ENCODE measurements at regions not wholly inside any gene's neighbourhood (a gene's known extent, or its start where the extent isn't known, plus 50 kb on each side); places are given as distances from the start of the nearest gene placed in this dataset.

- DNase-seq (ENCODE audit: low spot score) = no peak
Measured at GRCh38 chr2:6626401-6627012, 239.2 kb downstream of the CMPK2 start.

- no peak for DNase-seq (ENCODE audit: low spot score)
Measured at GRCh38 chr2:6627316-6627715, 238.4 kb downstream of the CMPK2 start.

- no peak for DNase-seq (ENCODE audit: low spot score)
Measured at GRCh38 chr2:6630209-6630608, 235.5 kb downstream of the CMPK2 start.

GRCh38 chr2:6635296-6635695 is 230.4 kb downstream of the CMPK2 start:
- no peak for DNase-seq (ENCODE audit: low spot score)

- no peak for DNase-seq (ENCODE audit: low spot score)
Measured at GRCh38 chr2:6637330-6637729, 228.4 kb downstream of the CMPK2 start.

- no peak for DNase-seq (ENCODE audit: low spot score)
Measured at GRCh38 chr2:6639929-6640620, 225.6 kb downstream of the CMPK2 start.

GRCh38 chr2:6640621-6641015 is 225.1 kb downstream of the CMPK2 start:
- DNase-seq (ENCODE audit: low spot score) = no peak

- no peak for DNase-seq (ENCODE audit: low spot score)
Measured at GRCh38 chr2:6641956-6642355, 223.8 kb downstream of the CMPK2 start.

GRCh38 chr2:6644261-6644660 is 221.4 kb downstream of the CMPK2 start:
- DNase-seq (ENCODE audit: low spot score) = no peak

- DNase-seq (ENCODE audit: low spot score) = no peak
Measured at GRCh38 chr2:6645004-6645403, 220.7 kb downstream of the CMPK2 start.

GRCh38 chr2:6645672-6646071 is 220.0 kb downstream of the CMPK2 start:
- no peak for DNase-seq (ENCODE audit: low spot score)

- no peak for DNase-seq (ENCODE audit: low spot score)
Measured at GRCh38 chr2:6647046-6647445, 218.7 kb downstream of the CMPK2 start.

GRCh38 chr2:6648596-6649247 is 217.0 kb downstream of the CMPK2 start:
- no peak for DNase-seq (ENCODE audit: low spot score)

GRCh38 chr2:6650311-6650710 is 215.4 kb downstream of the CMPK2 start:
- no peak for DNase-seq (ENCODE audit: low spot score)

- no peak for DNase-seq (ENCODE audit: low spot score)
Measured at GRCh38 chr2:6652251-6652650, 213.5 kb downstream of the CMPK2 start.

GRCh38 chr2:6653281-6653750 is 212.4 kb downstream of the CMPK2 start:
- no peak for DNase-seq (ENCODE audit: low spot score)

GRCh38 chr2:6654279-6654678 is 211.4 kb downstream of the CMPK2 start:
- no peak for DNase-seq (ENCODE audit: low spot score)

GRCh38 chr2:6656633-6657032 is 209.1 kb downstream of the CMPK2 start:
- DNase-seq (ENCODE audit: low spot score) = no peak

- DNase-seq (ENCODE audit: low spot score) = no peak
Measured at GRCh38 chr2:6657136-6657535, 208.6 kb downstream of the CMPK2 start.

- DNase-seq (ENCODE audit: low spot score) = no peak
Measured at GRCh38 chr2:6657855-6658254, 207.9 kb downstream of the CMPK2 start.

GRCh38 chr2:6664332-6665061 is 201.2 kb downstream of the CMPK2 start:
- DNase-seq (ENCODE audit: low spot score) = no peak

Data from kidney capillary endothelial cell (primary cell).